HEK293T (cell line): ENCODE measurements at regions not wholly inside any gene's neighbourhood (a gene's known extent, or its start where the extent isn't known, plus 50 kb on each side); places are given as distances from the start of the nearest gene placed in this dataset.

ENCODE experiments used
- ARNT ChIP-seq: fragments of 450-650 bp; IDR thresholded peaks from 2 replicates; pipeline ENCODE4 v1.6.1; 2017; ENCODE audit warnings: mild to moderate bottlenecking
- BHLHE40 ChIP-seq: fragments of 450-650 bp; IDR thresholded peaks from 2 replicates; pipeline ENCODE4 v1.6.1; 2016; ENCODE audit warnings: mild to moderate bottlenecking, moderate library complexity, borderline replicate concordance
- ELF4 ChIP-seq: fragments of 450-650 bp; IDR thresholded peaks from 2 replicates; pipeline ENCODE4 v1.6.1; 2017; ENCODE audit warnings: antibody characterized with exemption
- FOXA1 ChIP-seq: fragments of 450-650 bp; IDR thresholded peaks from 2 replicates; pipeline ENCODE4 v1.6.1; 2016; ENCODE audit warnings: mild to moderate bottlenecking
- FOXK2 ChIP-seq: fragments of 450-650 bp; IDR thresholded peaks from 2 replicates; pipeline ENCODE4 v1.6.1; 2016; ENCODE audit warnings: mild to moderate bottlenecking
- FOXM1 ChIP-seq: fragments of 450-650 bp; IDR thresholded peaks from 2 replicates; pipeline ENCODE4 v1.6.1; 2017; ENCODE audit warnings: mild to moderate bottlenecking, borderline replicate concordance
- HDGF ChIP-seq: fragments of 450-650 bp; IDR thresholded peaks from 2 replicates; pipeline ENCODE4 v1.6.1; 2017; ENCODE audit warnings: antibody characterized with exemption, borderline replicate concordance
- L3MBTL2 ChIP-seq: fragments of 450-650 bp; conservative IDR thresholded peaks from 2 replicates; pipeline ENCODE4 v1.6.1; 2016; ENCODE audit warnings: mild to moderate bottlenecking
- LEF1 ChIP-seq: fragments of 450-650 bp; IDR thresholded peaks from 2 replicates; pipeline ENCODE4 v1.6.1; 2017; ENCODE audit warnings: mild to moderate bottlenecking, borderline replicate concordance
- SP1 ChIP-seq: fragments of 450-650 bp; IDR thresholded peaks from 2 replicates; pipeline ENCODE4 v1.6.1; 2017
- SUZ12 ChIP-seq: fragments of 450-650 bp; IDR thresholded peaks from 2 replicates; pipeline ENCODE4 v1.6.1; 2016; ENCODE audit warnings: mild to moderate bottlenecking
- TARDBP ChIP-seq: fragments of 450-650 bp; IDR thresholded peaks from 2 replicates; pipeline ENCODE4 v1.6.1; 2016
- ZNF384 ChIP-seq: fragments of 450-650 bp; IDR thresholded peaks from 2 replicates; pipeline ENCODE4 v1.6.1; 2016

DNA sequence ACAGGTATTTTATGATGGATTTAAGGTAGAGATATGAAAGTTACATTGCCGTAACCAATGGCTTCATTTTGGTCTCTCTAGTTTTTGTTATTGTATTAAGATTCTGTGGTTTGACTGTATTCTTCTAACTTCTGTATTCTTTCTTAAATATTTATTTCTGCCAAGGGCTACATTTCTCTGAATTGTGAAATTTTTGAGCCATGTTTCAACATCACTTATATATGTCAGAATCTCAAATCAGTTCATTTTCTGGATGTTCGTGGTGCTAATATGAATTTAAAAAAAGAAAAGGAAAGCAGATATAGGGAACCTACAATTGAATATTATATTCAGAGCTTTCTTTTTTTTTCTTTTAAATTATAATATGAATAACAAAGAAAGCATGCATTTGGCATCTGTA lies 142.7 kb downstream of the ANXA1 start:
- TF ChIP-seq HDGF, result no peak
- TF ChIP-seq FOXM1, result no peak
- TF ChIP-seq L3MBTL2, result no peak
- no peak for TF ChIP-seq ARNT
- no peak for TF ChIP-seq SUZ12
- no peak for TF ChIP-seq BHLHE40
- TF ChIP-seq SP1, result no peak
- no peak for TF ChIP-seq TARDBP
- no peak for TF ChIP-seq LEF1
- no peak for TF ChIP-seq FOXA1
- TF ChIP-seq ELF4, result no peak
- TF ChIP-seq ZNF384, result no peak
- TF ChIP-seq FOXK2, result no peak
